GM23338 (cell line): ENCODE measurements at regions not wholly inside any gene's neighbourhood (a gene's known extent, or its start where the extent isn't known, plus 50 kb on each side); places are given as distances from the start of the nearest gene placed in this dataset.
"Not testable (repeated sequence)": the region's sequence is repeated elsewhere in the genome, so short reads cannot be mapped to it uniquely, and the experiment has no call there.

Experiments
- CREB1 ChIP-seq: fragments of 250-450 bp; sonication (Bioruptor Pico); IDR thresholded peaks from 2 replicates; pipeline ENCODE4 v1.5.0; 2020; ENCODE audit warnings: low read depth, mild to moderate bottlenecking, moderate library complexity
- CTCF ChIP-seq, 2 experiments: fragments of 200-600 bp in 1 of 2; sonication (generic) in 1 of 2; conservative IDR thresholded peaks; 2 replicates each; pipeline versions ENCODE4 v1.5.1 to v1.6.1; 2016 to 2017; ENCODE audit warnings: antibody characterized with exemption in 2 of 2, low read depth in 2 of 2, mild to moderate bottlenecking in 2 of 2, moderate library complexity in 1 of 2
- ETS1 ChIP-seq: IDR thresholded peaks from 2 replicates; pipeline ENCODE4 v1.6.1; 2016; ENCODE audit warnings: antibody characterized with exemption
- EZH2 ChIP-seq: fragments of 200-600 bp; sonication (generic); IDR thresholded peaks from one replicate; pipeline ENCODE4 v1.8.0; 2017; ENCODE audit warnings: antibody characterized with exemption, mild to moderate bottlenecking, low read depth; ENCODE audit not compliant: unreplicated experiment
- EZH2phosphoT487 ChIP-seq: fragments of 200-600 bp; sonication (generic); IDR thresholded peaks from one replicate; pipeline ENCODE4 v1.8.1; 2018; ENCODE audit warnings: antibody characterized with exemption; ENCODE audit not compliant: unreplicated experiment
- JUNB ChIP-seq: IDR thresholded peaks from one replicate; pipeline ENCODE4 v1.6.1; 2016; ENCODE audit warnings: antibody characterized with exemption; ENCODE audit not compliant: unreplicated experiment
- NANOG ChIP-seq: IDR thresholded peaks from 2 replicates; pipeline ENCODE4 v1.6.1; 2016; ENCODE audit warnings: antibody characterized with exemption, borderline replicate concordance
- POLR2AphosphoS5 ChIP-seq: IDR thresholded peaks from 2 replicates; pipeline ENCODE4 v1.6.1; 2016; ENCODE audit warnings: antibody characterized with exemption, low read depth
- REST ChIP-seq: IDR thresholded peaks from one replicate; pipeline ENCODE4 v1.6.1; 2018; ENCODE audit warnings: antibody characterized with exemption; ENCODE audit not compliant: unreplicated experiment
- STAT1 ChIP-seq: IDR thresholded peaks from one replicate; pipeline ENCODE4 v1.6.1; 2016; ENCODE audit warnings: antibody characterized with exemption; ENCODE audit not compliant: unreplicated experiment
- ZNF331 ChIP-seq: fragments of 250-450 bp; sonication (Bioruptor Pico); IDR thresholded peaks from 2 replicates; pipeline ENCODE4 v1.5.0; 2020; ENCODE audit warnings: low read depth, mild to moderate bottlenecking, moderate library complexity

- not testable (repeated sequence) for TF ChIP-seq CTCF (conservative IDR thresholded peaks at IDR 0.05; ENCODE audit: low read depth in 2 of 2); JUNB; EZH2phosphoT487; REST; ZNF331 (CRISPR knock-in tag); POLR2AphosphoS5; EZH2; STAT1; NANOG; CREB1 (CRISPR knock-in tag); ETS1
Observed at GRCh38 chr15:20433468-20433867, 108.1 kb downstream of the GOLGA6L6 start.
